Endothelial cell of umbilical vein (primary cell): ENCODE measurements at regions not wholly inside any gene's neighbourhood (a gene's known extent, or its start where the extent isn't known, plus 50 kb on each side); places are given as distances from the start of the nearest gene placed in this dataset.
A peak's percentile ranks its signal among the peaks of the same experiment; 100 is the strongest.

Source experiments
- BruUV-seq: library from RNA; stranded (reverse); fragments of 400-500 nt; replicated peaks from 2 replicates; lab custom pipeline; 2021; lab: Mats Ljungman, UMichigan
- CTCF ChIA-PET: fragments of 300-600, 350-600 bp; sonication (Branson Sonifier 250); formaldehyde crosslinking; loops from one replicate; lab custom pipeline; 2021; ENCODE audit warnings: antibody characterized with exemption, inconsistent platforms; lab: Charles Lee
- POLR2A ChIA-PET: fragments of 300-600, 350-600 bp; sonication (Branson Sonifier 250); formaldehyde crosslinking; loops from one replicate; lab custom pipeline; 2021; ENCODE audit warnings: antibody characterized with exemption, inconsistent platforms; lab: Charles Lee
- DNase-seq: peaks from one replicate; pipeline ENCODE4 v3.0.0-alpha.2; 2011; ENCODE audit warnings: low read depth, low spot score
- FAIRE-seq: peaks from 2 replicates; lab custom pipeline; 2011; peaks lifted over from hg19 to GRCh38; lab: Jason Lieb, UNC
- H2AFZ ChIP-seq: 2 replicates; pipeline ENCODE4 v1.6.0; 2012; ENCODE audit warnings: low read depth, low read length, control low read depth, inconsistent platforms
- H3K27ac ChIP-seq: 2 replicates; pipeline ENCODE4 v1.5.1; 2011; ENCODE audit warnings: low read depth, mild to moderate bottlenecking, control low read depth, low read length, moderate library complexity; ENCODE audit not compliant: insufficient read depth
- H3K27me3 ChIP-seq, 2 experiments: 2 replicates each; pipeline versions ENCODE4 v1.6.0 to v1.6.1; 2011; ENCODE audit warnings: low read length in 2 of 2, mixed read lengths in 1 of 2; ENCODE audit not compliant: control insufficient read depth in 2 of 2, insufficient read depth in 2 of 2
- H3K36me3 ChIP-seq, 2 experiments: 2 replicates in 1 of 2; 3 replicates in 1 of 2; pipeline ENCODE4 v1.5.1; 2011; ENCODE audit warnings: low read length in 2 of 2, mild to moderate bottlenecking in 1 of 2, moderate library complexity in 1 of 2; ENCODE audit not compliant: control insufficient read depth in 2 of 2, insufficient read depth in 2 of 2; ENCODE audit errors: extremely low read depth in 1 of 2
- H3K4me1 ChIP-seq: 3 replicates; pipeline ENCODE4 v1.5.1; 2011; ENCODE audit warnings: mild to moderate bottlenecking, low read length; ENCODE audit not compliant: control insufficient read depth, insufficient read depth; ENCODE audit errors: extremely low read depth
- H3K4me2 ChIP-seq: 2 replicates; pipeline ENCODE4 v1.6.1; 2011; ENCODE audit warnings: low read length, control low read depth, mixed read lengths; ENCODE audit not compliant: insufficient read depth
- H3K4me3 ChIP-seq, 3 experiments: fragments of 200-600 bp in 1 of 3; sonication (generic), shearing (Covaris generic) in 1 of 3; replicated peaks in 1 of 3; 2 replicates each; pipeline ENCODE4 v1.5.1; 2011 to 2016; ENCODE audit warnings: control low read depth in 3 of 3, low read length in 3 of 3, mild to moderate bottlenecking in 2 of 3, inconsistent platforms in 1 of 3, low read depth in 1 of 3, moderate library complexity in 1 of 3; ENCODE audit not compliant: insufficient read depth in 1 of 3
- H3K79me2 ChIP-seq: 2 replicates; pipeline ENCODE4 v1.6.0; 2012; ENCODE audit warnings: low read length, inconsistent platforms; ENCODE audit not compliant: control insufficient read depth, insufficient read depth
- H3K9ac ChIP-seq: replicated peaks from 2 replicates; pipeline ENCODE3; 2011; ENCODE audit warnings: low read length, control low read depth; ENCODE audit not compliant: insufficient read depth; ENCODE audit errors: extremely low read depth
- H3K9me1 ChIP-seq: replicated peaks from 3 replicates; pipeline ENCODE4 v1.6.0; 2011; ENCODE audit warnings: mild to moderate bottlenecking, low read length; ENCODE audit not compliant: control insufficient read depth, insufficient read depth; ENCODE audit errors: extremely low read depth
- H3K9me3 ChIP-seq: replicated peaks from 2 replicates; pipeline ENCODE4 v1.5.1; 2012; ENCODE audit warnings: low read length, inconsistent platforms; ENCODE audit not compliant: control insufficient read depth, insufficient read depth
- H4K20me1 ChIP-seq: replicated peaks from 2 replicates; pipeline ENCODE3; 2011; ENCODE audit warnings: mild to moderate bottlenecking, low read length; ENCODE audit not compliant: control insufficient read depth, insufficient read depth; ENCODE audit errors: extremely low read depth
- EZH2 ChIP-seq: IDR thresholded peaks from 2 replicates; pipeline ENCODE4 v1.6.1; 2012; ENCODE audit warnings: borderline replicate concordance, low read depth, mild to moderate bottlenecking, moderate library complexity, low read length, inconsistent platforms; ENCODE audit not compliant: severe bottlenecking
- FOS ChIP-seq: IDR thresholded peaks from 2 replicates; pipeline ENCODE4 v1.6.1; 2011; ENCODE audit warnings: mild to moderate bottlenecking, low read length, moderate library complexity, borderline replicate concordance; ENCODE audit not compliant: insufficient read depth
- GATA2 ChIP-seq: IDR thresholded peaks from 2 replicates; pipeline ENCODE4 v1.7.0; 2011; ENCODE audit warnings: low read depth, mild to moderate bottlenecking, moderate library complexity, mixed read lengths, low read length; ENCODE audit not compliant: insufficient read length, insufficient read depth
- JUN ChIP-seq: IDR thresholded peaks from 2 replicates; pipeline ENCODE4 v1.6.1; 2011; ENCODE audit warnings: borderline replicate concordance, low read depth; ENCODE audit not compliant: insufficient read length, insufficient read depth
- MYC ChIP-seq: IDR thresholded peaks from one replicate; pipeline ENCODE4 v1.6.1; 2011; ENCODE audit warnings: mild to moderate bottlenecking, low read depth, low read length
- POLR2A ChIP-seq: IDR thresholded peaks from 2 replicates; pipeline ENCODE4 v1.6.1; 2012; ENCODE audit warnings: low read depth, mild to moderate bottlenecking, control low read depth, low read length
- POLR2AphosphoS5 ChIP-seq: IDR thresholded peaks from 2 replicates; pipeline ENCODE4 v1.6.1; 2012; ENCODE audit warnings: low read depth, mild to moderate bottlenecking, control low read depth, low read length, moderate library complexity; ENCODE audit not compliant: insufficient read depth
- dilution Hi-C: fragments of 300-500 bp; cut with MboI; formaldehyde crosslinking; loops from one replicate; pipeline ENCODE4 v1.15.0; 2019; ENCODE audit warnings: low sequenced_read_pairs; ENCODE audit not compliant: extremely low pct_ligation_motif_present
- intact Hi-C: fragments of 100-400 bp; cut with micrococcal nuclease; formaldehyde crosslinking; loops from one replicate; pipeline ENCODE4 v1.10.0; 2022
- TF ChIP-seq, protein P1 (sequence below): IDR thresholded peaks from 2 replicates; pipeline ENCODE4 v1.6.1; 2011; ENCODE audit not compliant: insufficient read depth, insufficient read length
- TF ChIP-seq, protein P2 (sequence below), 2 donors: IDR thresholded peaks; 1 replicate in 1 of 2; 2 replicates in 1 of 2; pipeline ENCODE4 v1.5.1; 2011; ENCODE audit warnings: low read length in 2 of 2, mild to moderate bottlenecking in 2 of 2, moderate library complexity in 2 of 2, control low read depth in 1 of 2, inconsistent platforms in 1 of 2, low read depth in 1 of 2; ENCODE audit not compliant: insufficient read depth in 1 of 2; ENCODE audit errors: extremely low read depth in 1 of 2

DNA sequence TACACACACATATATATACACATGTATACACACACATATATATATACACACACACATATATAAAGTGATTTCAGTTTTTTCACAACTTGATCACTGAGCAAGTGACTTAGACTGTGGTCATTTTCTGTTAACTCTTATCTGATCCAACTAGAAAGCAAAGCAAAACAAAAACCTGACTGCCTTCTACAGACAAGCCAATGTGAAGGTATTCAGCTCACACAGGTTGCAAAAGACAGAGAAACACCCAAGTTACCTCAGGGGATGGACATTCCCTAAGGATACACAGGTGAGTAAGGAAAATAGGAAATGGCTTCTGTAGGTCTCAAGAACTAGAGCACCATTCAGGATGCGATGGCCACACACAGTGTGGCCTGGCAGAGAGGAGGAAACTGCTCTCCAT is 58.4 kb upstream of the IER3 start:
- ChIA-PET CTCF (interaction anchor here (0.9 kb wide), 1 partner anchor 18 kb away, joined by 3 read pairs; no protein-coding TSS in a partner anchor), POLR2A (interaction anchor here (0.7 kb wide), 1 partner anchor 569 kb away, joined by 4 read pairs; no protein-coding TSS in a partner anchor)
- intact Hi-C loops = no loop called here
- no peaks in the 10 kb centered on the region for H3K79me2 ChIP-seq
- H3K4me3 ChIP-seq = no peak overlapping the region
- no peak for FAIRE-seq
- dilution Hi-C loops = no loop called here
- H2AFZ ChIP-seq = no peak overlapping the region
- H3K9ac ChIP-seq = no peak overlapping the region
- no peaks in the 10 kb centered on the region for H3K36me3 ChIP-seq
- H3K27ac ChIP-seq = no peak overlapping the region
- BruUV-seq = no TSS peak
- peak; percentile 36 for DNase-seq
- H3K4me1 ChIP-seq = peaks cover 22% of the 10 kb centered on the region
- no peak overlapping the region for H3K4me2 ChIP-seq
- TF ChIP-seq POLR2A (no peak), POLR2AphosphoS5 (no peak)
- H3K9me1 ChIP-seq = no peaks in the 10 kb centered on the region
- no peaks in the 10 kb centered on the region for H4K20me1 ChIP-seq
- H3K27me3 ChIP-seq = no peaks in the 10 kb centered on the region
- H3K9me3 ChIP-seq = no peaks in the 10 kb centered on the region

DNA sequence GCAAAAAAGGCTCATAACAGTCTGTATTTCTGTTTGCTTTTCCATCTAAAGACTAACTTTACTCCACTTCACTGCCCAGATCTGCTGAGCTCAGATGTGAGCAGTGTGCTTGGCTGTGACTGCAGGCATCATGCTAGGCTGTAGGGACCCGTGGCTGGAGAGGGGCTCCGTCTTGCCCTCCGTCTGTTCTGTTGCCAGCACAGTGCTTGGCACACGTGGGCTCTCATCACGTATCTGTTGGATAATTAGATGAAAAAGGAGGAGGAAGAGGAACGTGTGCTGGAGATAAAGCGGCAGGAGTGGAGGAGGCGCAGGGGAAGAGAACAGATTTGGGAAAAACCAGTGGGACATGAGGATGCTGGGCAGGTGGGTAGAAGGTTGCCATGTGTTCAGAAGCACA is 57.6 kb upstream of the IER3 start:
- no peak for TF ChIP-seq POLR2A
- no peak for TF ChIP-seq GATA2
- TF ChIP-seq MYC = no peak
- TF ChIP-seq, protein P1, sequence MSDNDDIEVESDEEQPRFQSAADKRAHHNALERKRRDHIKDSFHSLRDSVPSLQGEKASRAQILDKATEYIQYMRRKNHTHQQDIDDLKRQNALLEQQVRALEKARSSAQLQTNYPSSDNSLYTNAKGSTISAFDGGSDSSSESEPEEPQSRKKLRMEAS = no peak
- TF ChIP-seq JUN = no peak
- no peak for TF ChIP-seq POLR2AphosphoS5
- TF ChIP-seq EZH2 = no peak
- TF ChIP-seq, protein P2, sequence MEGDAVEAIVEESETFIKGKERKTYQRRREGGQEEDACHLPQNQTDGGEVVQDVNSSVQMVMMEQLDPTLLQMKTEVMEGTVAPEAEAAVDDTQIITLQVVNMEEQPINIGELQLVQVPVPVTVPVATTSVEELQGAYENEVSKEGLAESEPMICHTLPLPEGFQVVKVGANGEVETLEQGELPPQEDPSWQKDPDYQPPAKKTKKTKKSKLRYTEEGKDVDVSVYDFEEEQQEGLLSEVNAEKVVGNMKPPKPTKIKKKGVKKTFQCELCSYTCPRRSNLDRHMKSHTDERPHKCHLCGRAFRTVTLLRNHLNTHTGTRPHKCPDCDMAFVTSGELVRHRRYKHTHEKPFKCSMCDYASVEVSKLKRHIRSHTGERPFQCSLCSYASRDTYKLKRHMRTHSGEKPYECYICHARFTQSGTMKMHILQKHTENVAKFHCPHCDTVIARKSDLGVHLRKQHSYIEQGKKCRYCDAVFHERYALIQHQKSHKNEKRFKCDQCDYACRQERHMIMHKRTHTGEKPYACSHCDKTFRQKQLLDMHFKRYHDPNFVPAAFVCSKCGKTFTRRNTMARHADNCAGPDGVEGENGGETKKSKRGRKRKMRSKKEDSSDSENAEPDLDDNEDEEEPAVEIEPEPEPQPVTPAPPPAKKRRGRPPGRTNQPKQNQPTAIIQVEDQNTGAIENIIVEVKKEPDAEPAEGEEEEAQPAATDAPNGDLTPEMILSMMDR (IDR thresholded peaks at IDR 0.05; ENCODE audit: extremely low read depth in 1 of 2, insufficient read depth in 1 of 2, low read depth in 1 of 2, low read length in 2 of 2) = no peak
- TF ChIP-seq FOS = no peak
- dilution Hi-C loops = no loop called here

More for the DNA sequence above, 57.6 kb upstream of the IER3 start:
- CTCF ChIA-PET = no interaction called here
- intact Hi-C loops = loop anchor here (2.0 kb wide), 1 partner anchor 53 kb away; no protein-coding TSS in a partner anchor
- H3K9me3 ChIP-seq = no peaks in the 10 kb centered on the region
- no TSS peak for BruUV-seq
- peak overlapping the region; percentile 18 for H2AFZ ChIP-seq
- POLR2A ChIA-PET = no interaction called here
- H3K9ac ChIP-seq = no peak overlapping the region
- H3K4me2 ChIP-seq = no peak overlapping the region
- no peaks in the 10 kb centered on the region for H4K20me1 ChIP-seq
- no peaks in the 10 kb centered on the region for H3K79me2 ChIP-seq
- H3K36me3 ChIP-seq = no peaks in the 10 kb centered on the region
- H3K4me1 ChIP-seq = peaks cover 22% of the 10 kb centered on the region
- H3K4me3 ChIP-seq = no peak overlapping the region
- DNase-seq (no peak), FAIRE-seq (no peak)
- H3K27ac ChIP-seq = no peak overlapping the region
- H3K27me3 ChIP-seq = no peaks in the 10 kb centered on the region
- no peaks in the 10 kb centered on the region for H3K9me1 ChIP-seq
